GM12878 (cell line): ENCODE measurements at regions not wholly inside any gene's neighbourhood (a gene's known extent, or its start where the extent isn't known, plus 50 kb on each side); places are given as distances from the start of the nearest gene placed in this dataset.

ENCODE experiments used
- ATAC-seq: fragments of 200-7000 bp; cut with Tn5 transposase; 3 replicates; pipeline ENCODE4 v1.9.1; 2020; ENCODE audit warnings: mild to moderate bottlenecking, moderate library complexity
- BruUV-seq: library from RNA; stranded (reverse); fragments of 400-500 nt; replicated peaks from 2 replicates; lab custom pipeline; 2021; lab: Mats Ljungman, UMichigan
- CTCF ChIA-PET: fragments of 300-600 bp; sonication (Branson Sonifier 250); formaldehyde crosslinking; extraction: SDS; loops from one replicate; lab custom pipeline; 2021; ENCODE audit warnings: inconsistent platforms; lab: Yijun Ruan, JAX
- POLR2A ChIA-PET: fragments of 350-600 bp; formaldehyde crosslinking; extraction: SDS; loops from one replicate; lab custom pipeline; 2021; ENCODE audit warnings: inconsistent platforms; lab: Charles Lee
- RAD21 ChIA-PET: fragments of 300-600 bp; sonication (Branson Sonifier 250); formaldehyde crosslinking; loops from one replicate; lab custom pipeline; 2023; ENCODE audit warnings: antibody characterized with exemption; ENCODE audit not compliant: unreplicated experiment; lab: Charles Lee
- SMC1A ChIA-PET: fragments of 300-600 bp; sonication (Branson Sonifier 250); formaldehyde crosslinking; loops from one replicate; lab custom pipeline; 2023; ENCODE audit not compliant: unreplicated experiment, uncharacterized antibody; lab: Charles Lee
- DNase-seq: peaks from one replicate; pipeline ENCODE4 v3.0.0-alpha.2; 2011; ENCODE audit warnings: low read depth, low spot score
- FAIRE-seq: peaks from 3 replicates; lab custom pipeline; 2011; peaks lifted over from hg19 to GRCh38; lab: Jason Lieb, UNC
- H2AFZ ChIP-seq: 2 replicates; pipeline ENCODE4 v1.6.0; 2011; ENCODE audit warnings: low read depth, low read length, control low read depth; ENCODE audit not compliant: control insufficient read depth
- H3K27ac ChIP-seq: 2 replicates; pipeline ENCODE4 v1.5.1; 2011; ENCODE audit warnings: control low read depth; ENCODE audit not compliant: control insufficient read depth, insufficient read depth
- H3K27me3 ChIP-seq, 2 experiments: replicated peaks in 1 of 2; 2 replicates each; pipeline versions ENCODE4 v1.6.0 to v1.6.1; 2011; ENCODE audit warnings: low read length in 1 of 2; ENCODE audit not compliant: control insufficient read depth in 2 of 2, insufficient read depth in 2 of 2
- H3K36me3 ChIP-seq, 2 experiments: 2 replicates each; pipeline ENCODE4 v1.5.1; 2011; ENCODE audit warnings: low read length in 1 of 2; ENCODE audit not compliant: control insufficient read depth in 2 of 2, insufficient read depth in 2 of 2
- H3K4me1 ChIP-seq: 2 replicates; pipeline ENCODE4 v1.6.1; 2011; ENCODE audit warnings: mild to moderate bottlenecking, low read length, moderate library complexity, mixed read lengths; ENCODE audit not compliant: control insufficient read depth, insufficient read depth
- H3K4me2 ChIP-seq: 2 replicates; pipeline ENCODE4 v1.6.0; 2011; ENCODE audit warnings: control low read depth; ENCODE audit not compliant: control insufficient read depth, insufficient read depth
- H3K4me3 ChIP-seq: fragments of 200-600 bp; sonication (generic); 2 replicates; pipeline ENCODE4 v1.5.1; 2016
- H3K79me2 ChIP-seq: 2 replicates; pipeline ENCODE4 v1.6.0; 2011; ENCODE audit warnings: low read length; ENCODE audit not compliant: control insufficient read depth, insufficient read depth
- H3K9ac ChIP-seq: 2 replicates; pipeline ENCODE4 v1.8.0; 2011; ENCODE audit warnings: low read length, control low read depth, mixed read lengths; ENCODE audit not compliant: control insufficient read depth, insufficient read depth
- H3K9me3 ChIP-seq: replicated peaks from 3 replicates; pipeline ENCODE4 v1.5.1; 2011; ENCODE audit warnings: mild to moderate bottlenecking, low read length; ENCODE audit not compliant: control insufficient read depth, insufficient read depth
- H4K20me1 ChIP-seq: 2 replicates; pipeline ENCODE4 v1.6.0; 2011; ENCODE audit not compliant: control insufficient read depth, insufficient read depth
- BMI1 ChIP-seq: fragments of 450-650 bp; IDR thresholded peaks from 2 replicates; pipeline ENCODE4 v1.6.1; 2016; ENCODE audit warnings: mild to moderate bottlenecking, moderate library complexity, borderline replicate concordance
- CBFB ChIP-seq: IDR thresholded peaks from 2 replicates; pipeline ENCODE4 v1.6.1; 2016; ENCODE audit warnings: antibody characterized with exemption, low read depth
- CREM ChIP-seq: IDR thresholded peaks from 2 replicates; pipeline ENCODE4 v1.6.1; 2014; ENCODE audit warnings: antibody characterized with exemption, low read depth
- ETV6 ChIP-seq, 2 experiments: fragments of 450-650 bp in 1 of 2; IDR thresholded peaks in 1 of 2; conservative IDR thresholded peaks in 1 of 2; 2 replicates each; pipeline ENCODE4 v1.6.1; 2014; ENCODE audit warnings: antibody characterized with exemption in 1 of 2, borderline replicate concordance in 1 of 2, low read depth in 1 of 2, mild to moderate bottlenecking in 1 of 2, moderate library complexity in 1 of 2
- GATAD2B ChIP-seq: fragments of 450-650 bp; conservative IDR thresholded peaks from 2 replicates; pipeline ENCODE4 v1.6.1; 2017; ENCODE audit warnings: low read depth, mild to moderate bottlenecking, moderate library complexity
- HDAC6 ChIP-seq: fragments of 200-600 bp; sonication (generic); IDR thresholded peaks from one replicate; pipeline ENCODE4 v1.8.0; 2017; ENCODE audit warnings: antibody characterized with exemption; ENCODE audit not compliant: unreplicated experiment
- JUND ChIP-seq: IDR thresholded peaks from 2 replicates; pipeline ENCODE4 v1.6.1; 2012; ENCODE audit warnings: low read depth, mild to moderate bottlenecking, low read length, improper control_type of control experiment, moderate library complexity
- MYC ChIP-seq: IDR thresholded peaks from 2 replicates; pipeline ENCODE4 v1.6.1; 2011; ENCODE audit warnings: mild to moderate bottlenecking, low read length, moderate library complexity, inconsistent platforms; ENCODE audit not compliant: insufficient read depth, insufficient replicate concordance, insufficient read length, severe bottlenecking
- NFYB ChIP-seq: IDR thresholded peaks from 2 replicates; pipeline ENCODE4 v1.6.1; 2011; ENCODE audit warnings: low read depth, mild to moderate bottlenecking, low read length, improper control_type of control experiment, moderate library complexity; ENCODE audit not compliant: insufficient read depth
- POLR2AphosphoS2 ChIP-seq: IDR thresholded peaks from 2 replicates; pipeline ENCODE4 v1.6.1; 2011; ENCODE audit warnings: low read depth, mild to moderate bottlenecking, low read length, improper control_type of control experiment, moderate library complexity
- RCOR1 ChIP-seq: conservative IDR thresholded peaks from 2 replicates; pipeline ENCODE4 v1.6.1; 2012; ENCODE audit warnings: low read depth, low read length, improper control_type of control experiment
- RFX5 ChIP-seq: IDR thresholded peaks from 2 replicates; pipeline ENCODE4 v1.6.1; 2011; ENCODE audit warnings: low read depth, low read length, improper control_type of control experiment
- WGBS: methylation state at CpG from one replicate; pipeline ENCODE4 v1.1.6; 2016; ENCODE audit warnings: low lambda C conversion rate; ENCODE audit not compliant: insufficient replicate concordance, insufficient coverage; ENCODE audit errors: missing lambda C conversion rate; 5-methylcytosine and 5-hydroxymethylcytosine counted together
- in situ Hi-C: fragments of 300-500 bp; cut with MboI; formaldehyde crosslinking; loops from 9 replicates; pipeline ENCODE4 v1.14.3; 2018; ENCODE audit warnings: mixed read lengths
- intact Hi-C: fragments of 100-400 bp; cut with micrococcal nuclease; formaldehyde crosslinking; loops from one replicate; pipeline ENCODE4 v1.14.2; 2022; ENCODE audit not compliant: unreplicated experiment
- TF ChIP-seq, protein P1 (sequence below): IDR thresholded peaks from 2 replicates; pipeline ENCODE4 v1.6.1; 2011; ENCODE audit warnings: borderline replicate concordance, low read depth, mild to moderate bottlenecking, moderate library complexity, low read length; ENCODE audit not compliant: insufficient read depth, poor library complexity, severe bottlenecking
- TF ChIP-seq, protein P2 (sequence below): fragments of 450-650 bp; IDR thresholded peaks from 2 replicates; pipeline ENCODE4 v1.6.1; 2018; ENCODE audit warnings: borderline replicate concordance, mild to moderate bottlenecking; ENCODE audit not compliant: partially characterized antibody
- TF ChIP-seq, protein P3 (sequence below): fragments of 450-650 bp; IDR thresholded peaks from 2 replicates; pipeline ENCODE4 v1.6.1; 2018; ENCODE audit warnings: mild to moderate bottlenecking, low read depth, moderate library complexity; ENCODE audit not compliant: partially characterized antibody
- TF ChIP-seq, protein P4 (sequence below): fragments of 450-650 bp; IDR thresholded peaks from 2 replicates; pipeline ENCODE4 v1.6.1; 2017; ENCODE audit warnings: borderline replicate concordance

DNA sequence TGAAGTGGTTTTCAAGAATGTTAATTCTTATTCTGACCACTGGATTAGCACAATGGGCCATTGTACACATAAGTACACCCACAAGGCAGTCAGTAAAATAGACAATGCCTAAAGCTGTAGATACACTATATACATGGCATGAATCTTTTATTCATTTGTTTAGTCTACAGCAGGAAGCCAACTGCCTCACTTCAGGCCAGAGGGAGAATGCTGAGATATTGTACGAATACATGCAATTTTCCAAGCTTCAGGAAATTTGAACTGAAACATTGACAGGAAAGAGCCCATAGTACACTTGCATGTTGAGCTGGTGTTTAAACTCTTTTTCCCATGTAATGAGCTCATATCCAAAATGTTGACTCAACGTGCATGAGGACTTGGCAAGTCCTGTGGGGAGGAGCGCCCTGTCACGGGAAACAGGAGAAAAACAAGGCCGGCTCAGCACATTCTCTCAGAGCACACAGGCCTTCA, 111.6 kb upstream of the CYP1B1 start:
- ATAC-seq (no peak), FAIRE-seq (no peak), DNase-seq (no peak)
- intact Hi-C loops (loop anchor here (10.0 kb wide), 1 partner anchor 793 kb away; no protein-coding TSS in a partner anchor), in situ Hi-C loops (no loop called here)
- ChIA-PET CTCF (interaction anchor here (0.7 to 1.4 kb wide), 4 partner anchors 10 to 502 kb away, joined by 3 to 4 read pairs (median 3); no protein-coding TSS in a partner anchor), RAD21 (no interaction called here), SMC1A (no interaction called here), POLR2A (no interaction called here)
- Histone ChIP-seq H3K36me3 (no peaks in the 10 kb centered on the region), H3K9me3 (peaks cover 7% of the 10 kb centered on the region; the same call in 2 of the 3 replicates), H3K27me3 (no peaks in the 10 kb centered on the region), H3K79me2 (no peaks in the 10 kb centered on the region), H3K9ac (no peak overlapping the region), H3K27ac (no peak overlapping the region), H4K20me1 (no peaks in the 10 kb centered on the region), H2AFZ (no peak overlapping the region), H3K4me3 (no peak overlapping the region), H3K4me2 (no peak overlapping the region), H3K4me1 (peaks cover 17% of the 10 kb centered on the region)
- WGBS = 84% methylated on average over 5 of the region's 5 CpGs
- no TSS peak for BruUV-seq
- TF ChIP-seq MYC (no peak), GATAD2B (no peak), RCOR1 (no peak), POLR2AphosphoS2 (no peak), HDAC6 (no peak), NFYB (no peak), JUND (no peak), RFX5 (no peak), ETV6 (conservative IDR thresholded peaks at IDR 0.05 in 1 of 2, IDR thresholded peaks at IDR 0.05 in 1 of 2; ENCODE audit: borderline replicate concordance in 1 of 2, low read depth in 1 of 2) (no peak), CREM (no peak), BMI1 (no peak), CBFB (no peak)
- TF ChIP-seq, protein P1, sequence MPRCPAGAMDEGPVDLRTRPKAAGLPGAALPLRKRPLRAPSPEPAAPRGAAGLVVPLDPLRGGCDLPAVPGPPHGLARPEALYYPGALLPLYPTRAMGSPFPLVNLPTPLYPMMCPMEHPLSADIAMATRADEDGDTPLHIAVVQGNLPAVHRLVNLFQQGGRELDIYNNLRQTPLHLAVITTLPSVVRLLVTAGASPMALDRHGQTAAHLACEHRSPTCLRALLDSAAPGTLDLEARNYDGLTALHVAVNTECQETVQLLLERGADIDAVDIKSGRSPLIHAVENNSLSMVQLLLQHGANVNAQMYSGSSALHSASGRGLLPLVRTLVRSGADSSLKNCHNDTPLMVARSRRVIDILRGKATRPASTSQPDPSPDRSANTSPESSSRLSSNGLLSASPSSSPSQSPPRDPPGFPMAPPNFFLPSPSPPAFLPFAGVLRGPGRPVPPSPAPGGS = no peak
- TF ChIP-seq, protein P2, sequence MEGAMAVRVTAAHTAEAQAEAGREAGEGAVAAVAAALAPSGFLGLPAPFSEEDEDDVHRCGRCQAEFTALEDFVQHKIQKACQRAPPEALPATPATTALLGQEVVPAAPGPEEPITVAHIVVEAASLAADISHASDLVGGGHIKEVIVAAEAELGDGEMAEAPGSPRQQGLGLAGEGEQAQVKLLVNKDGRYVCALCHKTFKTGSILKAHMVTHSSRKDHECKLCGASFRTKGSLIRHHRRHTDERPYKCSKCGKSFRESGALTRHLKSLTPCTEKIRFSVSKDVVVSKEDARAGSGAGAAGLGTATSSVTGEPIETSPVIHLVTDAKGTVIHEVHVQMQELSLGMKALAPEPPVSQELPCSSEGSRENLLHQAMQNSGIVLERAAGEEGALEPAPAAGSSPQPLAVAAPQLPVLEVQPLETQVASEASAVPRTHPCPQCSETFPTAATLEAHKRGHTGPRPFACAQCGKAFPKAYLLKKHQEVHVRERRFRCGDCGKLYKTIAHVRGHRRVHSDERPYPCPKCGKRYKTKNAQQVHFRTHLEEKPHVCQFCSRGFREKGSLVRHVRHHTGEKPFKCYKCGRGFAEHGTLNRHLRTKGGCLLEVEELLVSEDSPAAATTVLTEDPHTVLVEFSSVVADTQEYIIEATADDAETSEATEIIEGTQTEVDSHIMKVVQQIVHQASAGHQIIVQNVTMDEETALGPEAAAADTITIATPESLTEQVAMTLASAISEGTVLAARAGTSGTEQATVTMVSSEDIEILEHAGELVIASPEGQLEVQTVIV = no peak
- TF ChIP-seq, protein P3, sequence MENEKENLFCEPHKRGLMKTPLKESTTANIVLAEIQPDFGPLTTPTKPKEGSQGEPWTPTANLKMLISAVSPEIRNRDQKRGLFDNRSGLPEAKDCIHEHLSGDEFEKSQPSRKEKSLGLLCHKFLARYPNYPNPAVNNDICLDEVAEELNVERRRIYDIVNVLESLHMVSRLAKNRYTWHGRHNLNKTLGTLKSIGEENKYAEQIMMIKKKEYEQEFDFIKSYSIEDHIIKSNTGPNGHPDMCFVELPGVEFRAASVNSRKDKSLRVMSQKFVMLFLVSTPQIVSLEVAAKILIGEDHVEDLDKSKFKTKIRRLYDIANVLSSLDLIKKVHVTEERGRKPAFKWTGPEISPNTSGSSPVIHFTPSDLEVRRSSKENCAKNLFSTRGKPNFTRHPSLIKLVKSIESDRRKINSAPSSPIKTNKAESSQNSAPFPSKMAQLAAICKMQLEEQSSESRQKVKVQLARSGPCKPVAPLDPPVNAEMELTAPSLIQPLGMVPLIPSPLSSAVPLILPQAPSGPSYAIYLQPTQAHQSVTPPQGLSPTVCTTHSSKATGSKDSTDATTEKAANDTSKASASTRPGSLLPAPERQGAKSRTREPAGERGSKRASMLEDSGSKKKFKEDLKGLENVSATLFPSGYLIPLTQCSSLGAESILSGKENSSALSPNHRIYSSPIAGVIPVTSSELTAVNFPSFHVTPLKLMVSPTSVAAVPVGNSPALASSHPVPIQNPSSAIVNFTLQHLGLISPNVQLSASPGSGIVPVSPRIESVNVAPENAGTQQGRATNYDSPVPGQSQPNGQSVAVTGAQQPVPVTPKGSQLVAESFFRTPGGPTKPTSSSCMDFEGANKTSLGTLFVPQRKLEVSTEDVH = no peak
- TF ChIP-seq, protein P4, sequence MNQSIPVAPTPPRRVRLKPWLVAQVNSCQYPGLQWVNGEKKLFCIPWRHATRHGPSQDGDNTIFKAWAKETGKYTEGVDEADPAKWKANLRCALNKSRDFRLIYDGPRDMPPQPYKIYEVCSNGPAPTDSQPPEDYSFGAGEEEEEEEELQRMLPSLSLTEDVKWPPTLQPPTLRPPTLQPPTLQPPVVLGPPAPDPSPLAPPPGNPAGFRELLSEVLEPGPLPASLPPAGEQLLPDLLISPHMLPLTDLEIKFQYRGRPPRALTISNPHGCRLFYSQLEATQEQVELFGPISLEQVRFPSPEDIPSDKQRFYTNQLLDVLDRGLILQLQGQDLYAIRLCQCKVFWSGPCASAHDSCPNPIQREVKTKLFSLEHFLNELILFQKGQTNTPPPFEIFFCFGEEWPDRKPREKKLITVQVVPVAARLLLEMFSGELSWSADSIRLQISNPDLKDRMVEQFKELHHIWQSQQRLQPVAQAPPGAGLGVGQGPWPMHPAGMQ = no peak
